Spleen (tissue), 7 donors: ENCODE measurements at regions not wholly inside any gene's neighbourhood (a gene's known extent, or its start where the extent isn't known, plus 50 kb on each side); places are given as distances from the start of the nearest gene placed in this dataset.

Experiments used
- CTCF ChIP-seq, 11 experiments: fragments of 200-600 bp in 7 of 11; fragments of 450-650 bp in 4 of 11; sonication (generic) in 4 of 11; IDR thresholded peaks in 8 of 11; conservative IDR thresholded peaks in 3 of 11; 1 replicate in 7 of 11; 2 replicates in 4 of 11; pipeline versions ENCODE4 v1.4.0 to v1.8.0; 2016 to 2021; ENCODE audit warnings: antibody characterized with exemption in 11 of 11, inconsistent platforms in 4 of 11, mild to moderate bottlenecking in 1 of 11
- POLR2A ChIP-seq, 3 donors: fragments of 450-650 bp; IDR thresholded peaks; one replicate each; pipeline ENCODE4 v1.5.1; 2017; ENCODE audit warnings: antibody characterized with exemption in 3 of 3, mild to moderate bottlenecking in 1 of 3
- POLR2AphosphoS5 ChIP-seq, 3 donors: sonication (generic); formaldehyde crosslinking; IDR thresholded peaks; one replicate each; pipeline ENCODE4 v1.5.1; 2017; ENCODE audit warnings: antibody characterized with exemption in 3 of 3
- donor health status: DM: no; HTN: no; CAD: no; lungs with moderate emphysema.
- donor health status: DM: no; HTN: no; CAD: no.
- donor health status: DM: no; HTN: no; CAD: no.

- TF ChIP-seq CTCF (IDR thresholded peaks at IDR 0.05 in 8 of 11, conservative IDR thresholded peaks at IDR 0.05 in 3 of 11), result no peak
- TF ChIP-seq POLR2A (IDR thresholded peaks at IDR 0.05), result no peak
- no peak for TF ChIP-seq POLR2AphosphoS5 (IDR thresholded peaks at IDR 0.05)
Observed at GRCh38 chr11:57932105-57932504, 91.6 kb upstream of the OR9Q1 start.
